Smooth muscle cell (in vitro differentiated cells): ENCODE measurements at regions not wholly inside any gene's neighbourhood (a gene's known extent, or its start where the extent isn't known, plus 50 kb on each side); places are given as distances from the start of the nearest gene placed in this dataset.

Experiments used
- DNase-seq: peaks from one replicate; lab custom pipeline; 2025; ENCODE audit not compliant: unreplicated experiment; lab: John Stamatoyannopoulos, UW
- H2AFZ ChIP-seq: fragments of 200-600 bp; sonication (generic); 2 replicates; pipeline ENCODE4 v1.6.0; 2016; ENCODE audit warnings: antibody characterized with exemption, low read depth, mild to moderate bottlenecking
- H3F3A ChIP-seq: fragments of 200-600 bp; sonication (generic); 2 replicates; pipeline ENCODE4 v1.6.0; 2017; ENCODE audit warnings: antibody characterized with exemption, low read depth
- H3K27ac ChIP-seq: fragments of 200-600 bp; sonication (generic); 2 replicates; pipeline ENCODE4 v1.5.1; 2016; ENCODE audit warnings: low read depth, mild to moderate bottlenecking
- H3K27me3 ChIP-seq: fragments of 200-600 bp; sonication (generic); 2 replicates; pipeline ENCODE4 v1.6.1; 2016; ENCODE audit warnings: low read depth, mild to moderate bottlenecking
- H3K36me3 ChIP-seq: fragments of 200-600 bp; sonication (generic); 2 replicates; pipeline ENCODE4 v1.5.1; 2016; ENCODE audit warnings: low read depth
- H3K4me1 ChIP-seq: fragments of 200-600 bp; sonication (generic); 2 replicates; pipeline ENCODE4 v1.5.1; 2016; ENCODE audit warnings: low read depth
- H3K4me2 ChIP-seq: fragments of 200-600 bp; sonication (generic); 2 replicates; pipeline ENCODE4 v1.6.0; 2016; ENCODE audit warnings: mild to moderate bottlenecking
- H3K4me3 ChIP-seq: fragments of 200-600 bp; sonication (generic); 2 replicates; pipeline ENCODE4 v1.5.1; 2016; ENCODE audit warnings: mild to moderate bottlenecking
- H3K79me2 ChIP-seq: fragments of 200-600 bp; sonication (generic); 2 replicates; pipeline ENCODE4 v1.6.0; 2016; ENCODE audit warnings: low read depth, mild to moderate bottlenecking
- H3K9ac ChIP-seq: fragments of 200-600 bp; sonication (generic); 2 replicates; pipeline ENCODE4 v1.6.0; 2016; ENCODE audit warnings: low read depth
- H3K9me3 ChIP-seq: fragments of 200-600 bp; sonication (generic); replicated peaks from 2 replicates; pipeline ENCODE4 v1.5.1; 2016; ENCODE audit warnings: low read depth
- H4K20me1 ChIP-seq: fragments of 200-600 bp; sonication (generic); 2 replicates; pipeline ENCODE4 v1.6.0; 2016; ENCODE audit warnings: low read depth
- WGBS: methylation state at CpG from one replicate; pipeline ENCODE4 v1.1.7; 2016; ENCODE audit warnings: low lambda C conversion rate; 5-methylcytosine and 5-hydroxymethylcytosine counted together
- TF ChIP-seq, protein P1 (sequence below): fragments of 200-600 bp; sonication (generic); IDR thresholded peaks from 2 replicates; pipeline ENCODE4 v1.5.1; 2017; ENCODE audit warnings: borderline replicate concordance, mild to moderate bottlenecking, antibody characterized with exemption; ENCODE audit not compliant: insufficient read depth, poor library complexity, severe bottlenecking

GRCh38 chr6:99189823-99190721 is 159.4 kb downstream of the FAXC start:
- WGBS, result 87% methylated on average over 7 of the region's 7 CpGs
- DNase-seq, result no peak
- no peak overlapping the region for H3K4me2 ChIP-seq
- no peak overlapping the region for H3K27ac ChIP-seq
- no peaks in the 10 kb centered on the region for H3K36me3 ChIP-seq
- no peaks in the 10 kb centered on the region for H3K9me3 ChIP-seq
- H3K9ac ChIP-seq, result no peak overlapping the region
- no peaks in the 10 kb centered on the region for H4K20me1 ChIP-seq
- H3K4me1 ChIP-seq, result no peaks in the 10 kb centered on the region
- TF ChIP-seq, protein P1, sequence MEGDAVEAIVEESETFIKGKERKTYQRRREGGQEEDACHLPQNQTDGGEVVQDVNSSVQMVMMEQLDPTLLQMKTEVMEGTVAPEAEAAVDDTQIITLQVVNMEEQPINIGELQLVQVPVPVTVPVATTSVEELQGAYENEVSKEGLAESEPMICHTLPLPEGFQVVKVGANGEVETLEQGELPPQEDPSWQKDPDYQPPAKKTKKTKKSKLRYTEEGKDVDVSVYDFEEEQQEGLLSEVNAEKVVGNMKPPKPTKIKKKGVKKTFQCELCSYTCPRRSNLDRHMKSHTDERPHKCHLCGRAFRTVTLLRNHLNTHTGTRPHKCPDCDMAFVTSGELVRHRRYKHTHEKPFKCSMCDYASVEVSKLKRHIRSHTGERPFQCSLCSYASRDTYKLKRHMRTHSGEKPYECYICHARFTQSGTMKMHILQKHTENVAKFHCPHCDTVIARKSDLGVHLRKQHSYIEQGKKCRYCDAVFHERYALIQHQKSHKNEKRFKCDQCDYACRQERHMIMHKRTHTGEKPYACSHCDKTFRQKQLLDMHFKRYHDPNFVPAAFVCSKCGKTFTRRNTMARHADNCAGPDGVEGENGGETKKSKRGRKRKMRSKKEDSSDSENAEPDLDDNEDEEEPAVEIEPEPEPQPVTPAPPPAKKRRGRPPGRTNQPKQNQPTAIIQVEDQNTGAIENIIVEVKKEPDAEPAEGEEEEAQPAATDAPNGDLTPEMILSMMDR, result no peak
- H3K79me2 ChIP-seq, result no peaks in the 10 kb centered on the region
- H3K27me3 ChIP-seq, result no peaks in the 10 kb centered on the region
- H2AFZ ChIP-seq, result no peak overlapping the region
- H3K4me3 ChIP-seq, result no peak overlapping the region
- no peaks in the 10 kb centered on the region for H3F3A ChIP-seq

DNA sequence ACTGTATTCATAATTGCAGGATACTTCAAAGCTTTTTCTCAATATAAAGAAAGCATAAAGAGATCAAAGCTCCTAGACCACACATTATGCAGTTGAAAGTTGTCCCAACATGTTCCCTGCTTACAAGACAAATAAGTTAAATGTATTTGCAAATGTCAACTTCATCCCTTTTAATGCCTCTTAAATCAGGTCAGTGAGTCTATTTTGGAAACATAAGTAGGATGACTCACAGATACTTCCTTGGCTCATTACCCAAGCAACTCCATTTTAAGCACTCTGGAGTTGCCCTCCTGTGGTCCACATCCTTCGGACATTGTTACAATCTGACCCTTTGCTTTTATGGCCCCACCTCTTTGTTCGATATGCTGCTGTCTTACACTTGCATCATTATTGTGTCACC is 162.0 kb downstream of the FAXC start:
- Histone ChIP-seq H3K4me3 (no peak overlapping the region), H3K4me2 (no peak overlapping the region), H3K27ac (no peak overlapping the region), H3K27me3 (no peaks in the 10 kb centered on the region), H3K9ac (no peak overlapping the region), H4K20me1 (no peaks in the 10 kb centered on the region), H3K4me1 (no peaks in the 10 kb centered on the region), H3K9me3 (no peaks in the 10 kb centered on the region), H3F3A (no peaks in the 10 kb centered on the region), H3K79me2 (no peaks in the 10 kb centered on the region), H2AFZ (no peak overlapping the region), H3K36me3 (no peaks in the 10 kb centered on the region)
- TF ChIP-seq, protein P1, result no peak
- WGBS, result 94% methylated on average over 2 of the region's 2 CpGs
- no peak for DNase-seq

DNA sequence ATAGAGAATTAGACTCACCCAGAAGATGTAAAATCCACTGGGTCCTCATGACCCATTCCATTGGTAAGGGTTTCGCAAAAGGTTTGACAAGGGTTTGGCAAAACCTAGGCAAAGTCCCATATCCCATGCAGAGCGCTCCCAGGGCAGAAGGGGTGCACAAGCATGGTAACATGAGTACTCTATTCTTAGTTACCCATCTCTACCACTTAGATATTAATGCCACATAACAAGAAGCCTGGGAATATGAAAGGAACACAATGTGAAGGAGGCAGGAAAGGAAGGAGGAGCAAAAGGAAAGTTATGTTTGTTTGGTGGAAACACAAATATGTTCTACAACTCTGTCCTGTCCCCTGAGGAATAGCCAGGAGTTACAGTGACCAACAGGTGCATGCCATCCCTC is 163.1 kb downstream of the FAXC start:
- no peak overlapping the region for H3K4me2 ChIP-seq
- WGBS, result 94% methylated on average over 2 of the region's 2 CpGs
- no peaks in the 10 kb centered on the region for H3K27me3 ChIP-seq
- H3K27ac ChIP-seq, result no peak overlapping the region
- TF ChIP-seq, protein P1, result no peak
- no peak for DNase-seq
- no peaks in the 10 kb centered on the region for H3K79me2 ChIP-seq
- no peaks in the 10 kb centered on the region for H4K20me1 ChIP-seq
- H3K9ac ChIP-seq, result no peak overlapping the region
- no peaks in the 10 kb centered on the region for H3F3A ChIP-seq
- H3K4me1 ChIP-seq, result no peaks in the 10 kb centered on the region
- no peaks in the 10 kb centered on the region for H3K9me3 ChIP-seq
- H3K4me3 ChIP-seq, result no peak overlapping the region
- no peak overlapping the region for H2AFZ ChIP-seq
- H3K36me3 ChIP-seq, result no peaks in the 10 kb centered on the region

DNA sequence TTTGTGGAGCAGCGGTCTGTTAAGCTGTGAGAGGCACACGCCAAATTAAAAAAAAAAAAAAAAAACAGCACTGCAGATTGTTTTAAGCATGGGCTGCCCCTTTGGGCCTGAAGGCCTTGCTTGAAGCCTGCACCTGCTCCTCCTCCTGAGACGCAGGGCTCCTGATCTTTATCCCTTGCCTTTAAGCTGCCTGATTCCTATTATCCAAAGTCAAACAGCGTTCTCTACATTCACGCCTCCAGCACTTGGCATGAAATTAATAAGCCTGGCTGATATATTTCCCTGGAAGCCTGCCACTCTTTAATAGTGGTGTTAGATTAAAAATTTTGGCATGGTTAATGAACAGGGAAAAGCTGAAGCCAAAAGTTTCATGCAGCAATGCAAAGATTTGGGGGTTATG is 163.9 kb downstream of the FAXC start:
- no peaks in the 10 kb centered on the region for H3F3A ChIP-seq
- no peak overlapping the region for H3K27ac ChIP-seq
- H3K36me3 ChIP-seq, result no peaks in the 10 kb centered on the region
- no peak overlapping the region for H3K4me2 ChIP-seq
- no peaks in the 10 kb centered on the region for H3K27me3 ChIP-seq
- H2AFZ ChIP-seq, result no peak overlapping the region
- no peak overlapping the region for H3K9ac ChIP-seq
- H3K9me3 ChIP-seq, result peaks cover 3% of the 10 kb centered on the region
- TF ChIP-seq, protein P1, result no peak
- H3K4me1 ChIP-seq, result no peaks in the 10 kb centered on the region
- no peaks in the 10 kb centered on the region for H4K20me1 ChIP-seq
- no peak overlapping the region for H3K4me3 ChIP-seq
- DNase-seq, result no peak
- H3K79me2 ChIP-seq, result no peaks in the 10 kb centered on the region
- WGBS, result 92% methylated on average over 5 of the region's 5 CpGs
